Stimulated activated CD8-positive, alpha-beta memory T cell treated with anti-CD3 and anti-CD28 coated beads, Interleukin-4, amount 100 ng/mL, for 1 hour (primary cell): ENCODE measurements at regions not wholly inside any gene's neighbourhood (a gene's known extent, or its start where the extent isn't known, plus 50 kb on each side); places are given as distances from the start of the nearest gene placed in this dataset.
"Not testable (repeated sequence)": the region's sequence is repeated elsewhere in the genome, so short reads cannot be mapped to it uniquely, and the experiment has no call there.

Experiments
- DNase-seq, 2 donors: peaks; one replicate each; pipeline ENCODE4 v3.0.0-alpha.2; 2020; ENCODE audit warnings: low read depth in 2 of 2, low spot score in 1 of 2

DNA sequence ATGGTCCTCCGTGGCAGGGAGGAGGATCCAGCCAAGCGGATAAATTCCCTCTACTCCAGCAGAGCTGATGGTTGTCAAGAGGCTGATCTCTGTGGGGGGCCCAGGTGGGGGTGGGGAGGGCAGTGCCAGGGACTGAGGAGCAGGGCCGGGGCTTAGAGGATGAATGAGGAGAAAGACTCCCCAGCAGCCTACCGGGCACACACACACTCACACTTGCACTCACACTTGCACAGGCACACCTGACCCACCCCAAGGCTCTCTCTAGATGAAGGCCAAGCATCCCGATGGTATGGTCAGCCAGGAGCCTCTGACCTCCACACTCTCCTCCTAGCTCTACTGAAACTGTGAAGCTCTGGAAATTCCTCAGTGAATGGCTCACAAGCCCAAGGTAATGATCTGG is 131.3 kb upstream of the PRR20G start:
- DNase-seq, result no peak

DNA sequence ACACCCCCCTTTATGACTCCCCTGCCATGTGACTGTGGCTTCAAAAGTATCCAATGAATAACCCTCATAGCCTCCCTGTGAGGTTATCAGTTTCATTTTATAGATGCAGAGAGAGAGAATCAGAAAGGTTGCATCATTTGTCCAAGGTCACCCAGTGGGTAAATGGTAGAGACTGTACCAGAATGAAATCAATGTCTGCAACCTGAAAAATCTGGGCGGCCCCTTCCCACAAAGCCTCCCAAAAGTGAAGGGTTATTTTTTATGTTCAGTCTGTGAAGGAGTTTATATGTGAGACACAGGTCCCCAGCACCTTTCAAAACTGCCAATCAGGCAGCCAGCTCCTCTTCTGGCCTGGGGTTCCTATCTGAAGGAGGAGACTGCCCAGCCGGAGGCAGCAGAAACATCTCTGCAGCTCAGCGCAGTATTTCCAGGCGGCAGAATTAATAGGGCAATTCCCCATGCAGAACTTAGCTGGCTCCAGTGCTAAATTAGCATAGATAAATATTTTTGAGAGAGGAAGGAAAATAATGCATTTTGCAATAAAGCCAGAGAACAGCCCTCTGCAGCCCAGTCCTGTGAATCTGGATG is 130.8 kb upstream of the PRR20G start:
- DNase-seq, result no peak

DNA sequence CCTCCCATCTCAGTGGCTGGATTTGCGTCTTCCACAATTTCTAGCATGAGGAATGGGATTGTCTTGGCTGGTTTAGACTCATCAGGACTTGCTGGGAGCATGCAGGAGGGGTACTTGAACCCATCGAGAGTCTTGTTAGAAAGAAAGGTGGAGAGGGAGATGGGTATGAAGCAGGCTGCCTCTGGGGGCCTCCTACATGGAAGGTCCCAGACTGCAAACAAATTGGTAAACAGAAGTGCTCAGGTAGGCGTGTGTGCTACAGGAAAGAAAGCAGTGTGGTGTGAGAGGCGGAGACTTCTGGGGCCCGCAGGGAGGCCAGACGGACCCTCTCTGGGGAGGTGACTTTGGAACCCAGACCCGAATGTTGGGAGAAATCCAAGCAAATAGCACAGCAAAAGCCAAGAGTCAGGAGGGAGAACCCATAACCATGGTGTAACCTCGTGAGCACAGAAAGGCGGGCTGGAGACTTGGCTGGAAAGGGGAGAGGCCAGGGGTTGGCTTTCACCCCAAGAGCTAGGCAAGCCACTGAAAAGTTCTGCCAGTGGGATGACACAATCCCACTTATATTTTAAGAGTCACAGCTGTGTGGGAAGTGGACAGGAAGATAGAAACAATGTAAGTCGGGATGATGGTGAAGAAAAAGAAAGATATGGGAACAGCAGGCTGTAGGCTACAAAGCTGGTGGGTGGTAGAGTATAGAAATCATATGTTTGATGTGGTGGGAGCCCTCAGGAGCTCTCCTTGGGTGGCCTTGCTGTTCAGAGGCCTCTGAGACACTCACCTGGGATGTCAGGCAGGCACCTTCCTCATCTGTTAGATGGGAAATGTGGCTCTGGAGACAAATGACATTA is 130.1 kb upstream of the PRR20G start:
- no peak for DNase-seq

DNA sequence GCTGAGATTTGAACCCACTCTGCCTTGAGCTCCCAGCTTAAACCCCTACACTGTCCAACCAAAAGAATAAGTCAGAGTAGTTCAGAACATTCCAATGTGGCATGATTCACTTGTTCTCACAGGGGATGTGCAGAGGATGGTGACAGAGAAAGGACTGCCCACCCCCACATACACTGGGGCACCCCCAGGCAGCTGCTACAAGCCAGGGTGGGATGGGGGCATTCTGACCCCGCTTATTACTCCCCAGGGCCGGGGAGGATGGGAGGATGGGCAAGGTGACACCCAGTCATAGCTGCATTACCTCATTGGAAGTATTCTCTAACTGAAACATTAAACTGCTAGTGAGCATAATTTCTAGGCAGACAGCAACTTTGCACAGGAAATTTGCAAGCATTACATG is 126.0 kb upstream of the PRR20G start:
- DNase-seq, result no peak

DNA sequence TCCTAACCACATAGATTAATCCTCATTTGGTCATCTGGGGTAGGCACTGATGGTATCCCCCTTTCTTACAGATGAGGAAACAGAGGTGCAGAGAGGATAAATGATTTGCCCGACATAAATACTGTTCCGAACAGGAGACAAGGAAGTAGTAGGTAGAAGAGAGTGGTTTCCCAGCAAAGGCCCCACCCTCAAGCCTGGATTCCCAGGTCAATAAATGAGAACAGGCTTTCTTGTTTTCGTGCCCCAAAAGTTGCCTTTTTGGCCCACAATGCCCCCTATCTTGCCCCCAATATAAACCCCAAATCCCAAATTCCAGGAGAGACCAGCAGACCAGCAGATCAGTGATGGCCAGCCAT is 125.5 kb upstream of the PRR20G start:
- DNase-seq, result no peak

DNA sequence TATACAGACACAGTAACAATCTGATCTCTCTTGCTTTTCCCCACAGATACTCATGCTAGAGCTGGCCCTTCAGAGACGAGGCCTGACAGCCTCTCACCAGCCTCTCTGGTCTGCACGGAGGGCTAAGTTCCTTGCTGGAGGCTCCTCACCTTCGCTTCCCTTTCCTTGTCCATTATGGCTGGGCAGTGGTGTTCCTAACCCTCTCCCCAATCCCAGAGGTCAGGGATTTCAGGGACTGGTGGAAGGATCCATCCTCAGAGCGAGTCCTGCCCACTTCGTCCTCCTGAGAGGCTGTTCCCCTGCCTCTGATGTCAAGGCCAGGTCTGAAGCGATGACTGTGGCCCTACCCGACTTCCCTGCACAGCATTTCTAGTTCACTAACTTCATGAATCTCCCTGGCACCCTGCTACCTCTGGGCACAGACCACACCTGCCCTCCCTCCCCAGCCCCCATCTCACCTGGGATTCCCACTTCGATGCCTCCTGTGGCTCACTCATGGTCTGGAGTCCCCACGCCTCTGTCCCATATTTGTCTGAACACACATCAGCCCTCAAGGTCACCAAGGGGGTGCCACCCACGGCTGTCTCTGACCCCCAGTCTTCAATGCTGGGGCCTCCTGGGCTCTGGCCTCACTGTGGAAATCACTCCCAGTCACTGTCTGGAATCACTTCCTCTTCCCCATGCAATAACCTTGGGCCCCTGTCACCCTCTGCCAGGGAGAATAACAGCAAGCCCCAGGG is 124.9 kb upstream of the PRR20G start:
- DNase-seq, result no peak

DNA sequence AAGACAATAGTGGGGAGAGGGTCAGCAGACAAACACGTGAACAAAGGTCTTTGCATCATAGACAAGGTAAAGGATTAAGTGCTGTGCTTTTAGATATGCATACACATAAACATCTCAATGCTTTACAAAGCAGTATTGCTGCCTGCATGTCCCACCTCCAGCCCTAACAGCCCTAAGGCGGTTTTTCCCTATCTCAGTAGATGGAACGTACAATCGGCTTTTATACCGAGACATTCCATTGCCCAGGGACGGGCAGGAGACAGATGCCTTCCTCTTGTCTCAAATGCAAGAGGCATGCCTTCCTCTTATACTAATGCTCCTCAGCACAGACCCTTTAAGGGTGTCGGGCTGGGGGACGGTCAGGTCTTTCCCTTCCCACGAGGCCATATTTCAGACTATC is 124.0 kb upstream of the PRR20G start:
- DNase-seq, result not testable (repeated sequence)

DNA sequence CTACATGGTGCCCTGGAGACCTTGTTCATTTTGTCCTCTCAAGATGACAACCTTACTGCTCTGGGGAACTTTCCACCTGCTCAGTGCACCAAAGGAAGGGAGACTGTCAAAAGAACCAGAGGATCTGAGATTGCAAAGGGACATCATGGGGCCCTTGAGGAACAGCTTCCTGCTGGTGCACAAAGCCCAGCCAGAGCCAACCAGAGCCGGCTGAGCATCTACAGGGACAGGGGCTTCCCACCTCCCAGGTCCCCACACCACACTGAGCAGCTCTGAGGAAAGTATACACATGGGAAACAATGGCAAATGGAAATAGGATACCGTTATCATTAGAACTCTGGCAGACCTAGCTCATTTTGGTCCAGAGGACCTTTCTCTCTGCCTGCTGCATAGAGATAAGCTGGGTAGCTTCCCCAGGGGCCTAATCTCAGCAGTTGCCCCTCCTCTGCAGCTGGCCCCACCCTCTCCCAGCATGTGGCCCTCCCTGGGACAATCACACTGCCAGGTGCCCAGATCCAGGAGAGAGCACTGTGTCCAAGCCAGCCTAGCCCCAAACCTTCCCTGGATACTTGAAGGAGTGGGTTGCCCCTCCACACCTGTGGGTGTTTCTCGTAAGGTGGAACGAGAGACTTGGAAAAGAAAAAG is 123.4 kb upstream of the PRR20G start:
- DNase-seq, result no peak

DNA sequence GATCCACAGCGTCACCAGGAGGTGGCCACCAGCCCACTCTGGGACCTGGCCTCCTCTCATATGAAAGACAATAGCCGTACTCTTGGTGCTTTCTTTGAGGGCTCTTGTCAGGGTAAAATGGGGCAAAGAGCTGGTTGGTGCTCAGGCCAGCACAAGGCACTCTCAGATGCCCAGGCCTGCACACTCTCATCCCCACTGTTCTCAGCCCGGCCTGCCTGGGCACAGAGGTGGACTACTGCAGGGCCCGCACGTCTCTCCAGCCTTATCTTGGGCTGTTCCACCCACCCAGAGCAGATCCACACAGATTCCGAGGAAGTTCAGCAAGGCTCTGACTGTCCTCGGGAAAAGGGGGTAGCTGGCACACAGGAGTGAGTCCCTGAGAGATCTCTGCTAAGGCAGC is 122.8 kb upstream of the PRR20G start:
- no peak for DNase-seq

DNA sequence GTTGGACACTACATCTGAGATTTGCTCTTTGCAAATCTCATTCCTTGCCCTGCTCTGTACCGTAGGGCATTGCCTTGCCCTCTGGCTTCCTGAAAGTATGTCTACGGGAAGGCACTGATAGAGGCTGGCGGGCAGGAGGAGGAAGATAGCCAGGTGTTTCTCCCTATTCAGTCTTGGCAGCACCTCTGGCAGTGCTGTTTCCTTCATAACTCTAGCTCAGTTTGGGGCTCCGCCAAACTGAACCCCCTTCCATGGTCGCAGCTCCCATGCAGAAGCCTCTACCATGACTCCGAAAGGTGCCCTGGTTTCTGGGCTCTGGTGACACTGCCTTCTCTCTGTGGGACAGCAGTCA is 122.3 kb upstream of the PRR20G start:
- DNase-seq, result no peak

DNA sequence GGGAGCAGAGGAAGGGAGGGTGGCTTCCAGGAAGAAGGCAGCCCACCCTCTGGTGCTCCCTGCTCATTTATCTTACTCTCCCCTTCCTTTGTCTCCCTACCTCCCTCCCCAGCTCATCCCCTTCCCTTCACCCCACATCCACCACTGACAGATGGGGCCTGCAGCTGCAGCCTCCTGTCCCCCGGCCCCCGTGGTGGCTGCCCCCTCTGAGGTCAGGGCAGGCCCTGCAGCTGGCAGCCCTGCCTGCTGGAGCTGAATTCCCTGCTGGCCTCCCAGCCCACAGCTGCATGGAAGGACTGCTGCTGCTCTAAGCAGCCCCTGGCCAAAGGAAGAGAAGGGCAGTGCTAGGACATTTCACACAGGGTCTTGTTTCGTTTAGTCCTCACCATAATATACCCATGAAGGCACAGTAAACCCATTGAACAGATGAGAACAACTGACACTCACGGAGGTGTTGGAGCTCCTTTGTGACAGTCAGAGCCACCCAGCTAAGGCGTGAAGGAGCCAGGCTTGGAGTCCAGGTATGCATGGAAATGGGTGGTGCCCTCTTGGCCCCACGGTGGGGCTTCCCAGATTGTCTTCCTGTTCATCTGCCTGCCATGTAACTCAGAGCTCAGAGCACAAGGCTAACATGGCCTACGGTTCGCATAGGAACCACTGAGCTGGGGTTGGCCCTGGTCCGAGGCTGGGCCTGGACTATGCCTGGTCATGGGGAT is 121.7 kb upstream of the PRR20G start:
- DNase-seq, result no peak

DNA sequence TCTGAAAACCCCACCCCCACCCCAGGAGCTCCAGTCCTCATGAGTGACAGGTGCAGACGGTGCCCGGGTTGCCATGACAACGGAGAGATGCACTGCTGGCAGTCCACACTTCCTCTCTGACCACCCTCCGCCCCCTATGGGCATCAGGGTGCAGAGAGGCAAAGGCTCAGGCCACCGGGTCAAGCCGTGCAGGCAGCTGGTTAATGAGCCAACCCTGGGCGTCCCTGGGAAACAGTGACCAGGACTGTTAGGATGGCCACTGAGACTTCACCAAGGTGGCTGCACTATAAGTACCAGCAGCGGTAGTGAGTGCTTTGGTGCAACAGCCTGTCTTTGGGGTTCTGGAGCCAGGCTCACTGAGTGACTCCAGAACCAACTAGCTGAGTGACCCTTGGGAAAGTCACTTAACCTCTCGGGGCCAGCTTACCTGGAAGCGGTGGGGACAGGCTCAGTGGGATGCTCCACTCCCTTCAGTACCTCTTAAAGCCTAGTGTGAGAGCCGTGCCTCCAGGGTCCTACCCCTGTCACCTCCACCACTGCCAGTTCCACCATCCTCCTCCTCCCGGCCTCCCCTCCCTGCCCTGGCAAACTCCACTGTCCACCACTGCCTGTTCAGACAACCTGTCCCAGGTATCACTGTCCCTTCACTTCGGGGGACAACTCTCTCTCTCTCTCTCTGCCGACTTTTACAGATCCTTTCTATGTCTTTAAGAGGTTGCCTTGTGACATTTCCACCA is 121.0 kb upstream of the PRR20G start:
- DNase-seq, result no peak

DNA sequence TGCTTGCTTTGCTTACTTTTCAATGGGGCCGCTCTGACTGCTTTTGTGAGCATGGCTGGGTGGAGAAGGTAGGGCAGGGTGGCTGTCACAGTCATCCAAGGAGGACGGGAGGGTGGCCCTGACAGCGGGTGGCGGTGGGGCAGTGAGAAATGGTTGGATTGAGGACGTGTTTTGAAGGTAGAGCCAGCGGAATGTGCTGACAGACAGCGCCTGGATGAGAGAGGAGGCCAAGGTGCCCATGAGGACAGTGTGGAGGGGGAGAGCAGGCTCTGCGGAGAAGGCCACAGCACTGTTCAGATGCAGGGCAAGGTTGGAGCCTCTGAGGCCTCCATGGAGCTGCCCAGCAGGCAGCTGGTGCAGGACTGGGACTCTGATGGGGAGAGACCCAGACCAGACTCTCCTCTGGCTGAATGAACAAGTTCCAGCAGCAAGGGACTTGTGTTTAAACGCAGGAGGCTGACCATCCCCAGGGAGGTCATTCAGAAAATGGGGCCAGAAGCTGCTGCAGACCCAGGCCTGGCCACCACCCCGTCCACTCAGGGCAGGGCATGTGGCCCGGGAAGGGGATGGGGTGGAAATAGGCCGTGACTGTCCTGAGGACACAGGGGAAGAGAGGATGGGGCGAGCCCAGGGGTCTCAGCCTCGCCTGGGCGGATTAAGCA is 120.3 kb upstream of the PRR20G start:
- no peak for DNase-seq

DNA sequence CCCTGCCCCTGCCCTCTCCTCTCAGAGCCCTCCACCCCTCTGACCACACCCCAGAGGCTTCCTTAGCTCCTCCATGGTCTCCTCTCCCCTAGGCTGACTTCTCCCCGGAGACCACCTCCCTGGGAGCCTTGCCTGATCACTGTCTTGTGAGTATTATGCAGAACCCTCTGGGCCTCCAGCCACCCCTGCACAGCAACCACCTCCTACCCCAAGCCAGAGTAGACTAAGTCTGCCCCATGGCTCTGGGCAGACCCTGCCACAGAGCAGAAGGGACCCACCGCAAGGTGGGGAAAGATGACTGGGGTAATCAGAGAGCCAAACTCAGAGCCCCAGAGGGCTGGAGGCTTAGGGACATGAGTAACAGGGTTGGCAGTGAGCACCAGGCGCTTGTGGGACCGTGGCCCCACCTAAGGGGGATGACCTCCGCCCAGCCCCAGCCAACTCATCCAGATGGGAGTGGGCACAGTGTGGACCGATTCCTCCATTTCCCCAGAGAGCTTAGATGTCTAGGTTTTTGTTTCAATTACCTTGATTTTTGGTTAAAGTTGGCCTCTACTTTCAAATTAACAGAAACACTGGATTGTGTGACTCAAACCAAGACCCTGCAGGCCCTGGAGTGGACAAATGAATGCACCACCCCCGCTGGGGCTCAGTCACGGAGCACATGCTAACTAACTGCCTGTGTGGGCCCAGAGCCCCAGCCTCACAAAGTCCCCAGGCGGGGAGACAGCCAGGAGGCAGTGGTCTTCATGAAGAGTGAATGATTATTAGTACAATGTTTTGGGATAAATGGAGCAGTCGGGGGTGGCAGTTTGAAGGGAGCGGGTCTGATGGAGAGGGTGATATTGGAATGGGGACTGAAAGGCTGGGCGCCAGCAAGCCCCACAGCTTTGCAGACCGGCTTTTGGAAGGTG is 119.4 kb upstream of the PRR20G start:
- DNase-seq, result no peak

DNA sequence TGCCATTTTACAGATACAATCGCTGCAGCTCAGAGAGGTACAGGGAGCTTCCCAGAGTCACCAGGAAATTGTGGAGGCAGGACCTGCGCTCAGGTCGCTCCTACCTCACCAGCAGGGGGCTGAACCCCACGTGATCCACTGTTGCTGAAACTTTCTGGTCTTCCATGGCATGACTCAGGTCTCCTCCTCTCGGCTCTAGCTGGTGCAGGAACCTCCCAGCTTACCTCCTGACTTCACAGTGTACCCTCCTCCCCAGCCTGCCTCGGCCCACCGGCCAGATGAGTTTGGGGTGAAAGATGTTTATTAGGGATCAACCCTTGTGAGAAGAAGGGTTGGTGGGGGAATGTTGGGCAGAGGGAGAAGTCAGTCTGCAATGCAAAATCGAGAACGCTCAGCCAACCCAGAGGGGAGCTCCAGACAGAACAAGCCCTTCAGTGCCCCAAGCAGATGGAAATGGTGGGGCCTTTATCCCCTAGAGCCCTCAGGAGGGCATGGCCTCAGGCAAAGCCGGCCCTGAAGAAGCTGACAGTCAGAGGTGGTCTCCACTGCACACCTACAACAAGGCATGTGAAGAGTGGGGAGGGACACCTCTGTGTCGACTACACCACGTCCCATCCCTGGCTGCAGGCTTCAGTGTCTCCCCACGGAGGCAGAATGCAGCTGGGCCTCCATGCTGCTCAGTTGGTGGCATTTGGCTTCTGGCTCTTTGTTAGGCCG is 118.6 kb upstream of the PRR20G start:
- no peak for DNase-seq

DNA sequence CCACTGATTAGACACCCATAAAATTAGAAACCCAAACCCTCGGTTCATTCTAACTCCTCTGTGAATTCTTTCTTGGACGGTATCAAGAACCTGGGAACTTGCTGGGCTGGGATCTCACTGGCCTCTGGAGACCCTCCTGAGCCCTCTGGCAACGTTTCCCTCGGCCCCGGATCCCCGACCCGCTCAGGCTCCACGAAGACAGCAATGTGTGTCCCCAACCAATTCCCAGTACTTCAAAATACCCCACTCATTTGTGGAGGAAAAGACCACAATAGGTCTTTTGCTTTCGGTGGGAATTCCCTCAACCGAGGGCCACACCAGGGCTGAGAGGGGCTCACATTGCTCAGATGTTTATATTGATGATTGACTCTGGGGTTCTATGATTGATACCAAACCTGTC is 117.9 kb upstream of the PRR20G start:
- DNase-seq, result no peak

DNA sequence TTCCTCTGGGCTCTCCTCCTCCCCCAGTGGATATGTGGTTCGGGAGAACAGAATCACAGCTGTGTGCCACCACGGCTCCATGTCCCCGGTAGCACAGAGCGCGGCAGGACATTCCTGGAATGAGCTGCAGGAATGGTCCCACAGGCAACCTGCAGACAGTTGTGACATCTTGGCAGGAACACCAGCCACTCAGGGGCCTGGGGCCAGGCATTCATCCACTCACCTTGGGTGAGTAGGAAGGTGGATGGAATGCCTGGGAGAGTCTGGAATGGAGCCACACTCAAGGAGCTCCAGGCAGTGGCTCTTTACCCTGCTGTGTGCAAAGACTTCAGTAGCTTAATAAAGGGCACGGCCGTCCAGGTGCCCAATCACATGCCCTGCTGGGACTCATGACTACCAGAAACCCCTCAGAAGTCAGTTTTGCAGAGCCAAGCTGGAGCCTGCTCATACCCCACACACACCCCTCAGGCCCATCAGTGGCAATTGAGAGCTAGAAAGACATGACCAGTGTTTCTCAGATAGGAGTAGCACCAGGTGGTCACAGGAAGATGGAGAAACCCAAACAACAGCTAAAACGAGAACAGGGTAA is 117.3 kb upstream of the PRR20G start:
- no peak for DNase-seq
